CD4-positive, alpha-beta T cell (primary cell): ENCODE measurements at regions not wholly inside any gene's neighbourhood (a gene's known extent, or its start where the extent isn't known, plus 50 kb on each side); places are given as distances from the start of the nearest gene placed in this dataset.

Source experiments
- ATAC-seq: fragments of 200-7000 bp; cut with Tn5 transposase; one replicate; pipeline ENCODE4 v1.10.0; 2022; ENCODE audit warnings: mild to moderate bottlenecking; ENCODE audit not compliant: poor library complexity
- CTCF ChIA-PET: fragments of 350-600 bp; sonication (Branson Sonifier 250); formaldehyde crosslinking; loops from one replicate; lab custom pipeline; 2021; ENCODE audit warnings: antibody characterized with exemption, inconsistent platforms; lab: Charles Lee
- POLR2A ChIA-PET: fragments of 350-600 bp; sonication (Branson Sonifier 250); formaldehyde crosslinking; loops from one replicate; lab custom pipeline; 2021; ENCODE audit warnings: antibody characterized with exemption, inconsistent platforms; lab: Charles Lee
- DNase-seq, 14 experiments: peaks; one replicate each; pipeline ENCODE4 v3.0.0-alpha.2; 2013 to 2020; ENCODE audit warnings: mixed read lengths in 2 of 14
- H3K27ac ChIP-seq, 2 donors: one replicate each; pipeline versions ENCODE4 v1.5.1 to v1.7.0; 2013; ENCODE audit warnings: low read length in 2 of 2, low read depth in 1 of 2, mild to moderate bottlenecking in 1 of 2
- H3K27me3 ChIP-seq, 2 experiments: 1 replicate in 1 of 2; 2 replicates in 1 of 2; pipeline versions ENCODE4 v1.6.1 to v1.7.0; 2013; ENCODE audit warnings: low read length in 2 of 2, control low read depth in 1 of 2, mild to moderate bottlenecking in 1 of 2, moderate library complexity in 1 of 2; ENCODE audit not compliant: insufficient read depth in 2 of 2, control insufficient read depth in 1 of 2
- H3K36me3 ChIP-seq: one replicate; pipeline ENCODE4 v1.6.1; 2013; ENCODE audit warnings: low read length, control low read depth; ENCODE audit not compliant: insufficient read depth
- H3K4me1 ChIP-seq: one replicate; pipeline ENCODE4 v1.6.1; 2013; ENCODE audit warnings: low read length, control low read depth; ENCODE audit not compliant: insufficient read depth
- H3K4me3 ChIP-seq: one replicate; pipeline ENCODE4 v1.5.1; 2013; ENCODE audit warnings: mild to moderate bottlenecking, low read length, moderate library complexity
- H3K9me3 ChIP-seq, 2 experiments: 1 replicate in 1 of 2; 2 replicates in 1 of 2; pipeline versions ENCODE4 v1.6.1 to v1.7.0; 2013; ENCODE audit warnings: low read length in 2 of 2, mild to moderate bottlenecking in 2 of 2, control low read depth in 1 of 2, moderate library complexity in 1 of 2; ENCODE audit not compliant: control insufficient read depth in 1 of 2, insufficient read depth in 1 of 2
- H3K27ac Mint-ChIP-seq: one replicate; pipeline ENCODE4 v1.8.0; 2020; ENCODE audit warnings: mixed read lengths
- H3K27me3 Mint-ChIP-seq: one replicate; pipeline ENCODE4 v1.8.0; 2021; ENCODE audit warnings: mixed read lengths
- H3K36me3 Mint-ChIP-seq: one replicate; pipeline ENCODE4 v1.8.0; 2021; ENCODE audit warnings: low read depth, mixed read lengths
- H3K4me1 Mint-ChIP-seq: one replicate; pipeline ENCODE4 v1.8.0; 2021; ENCODE audit warnings: low read depth, mixed read lengths
- H3K4me3 Mint-ChIP-seq: one replicate; pipeline ENCODE4 v1.8.0; 2020; ENCODE audit warnings: mild to moderate bottlenecking, mixed read lengths
- H3K9me3 Mint-ChIP-seq: one replicate; pipeline ENCODE4 v1.8.0; 2020; ENCODE audit warnings: mixed read lengths
- CTCF ChIP-seq: fragments of 200-600 bp; IDR thresholded peaks from one replicate; pipeline ENCODE4 v1.8.0; 2022; ENCODE audit warnings: antibody characterized with exemption, mild to moderate bottlenecking
- intact Hi-C, 2 experiments: fragments of 100-400 bp; cut with DNase I in 1 of 2; cut with micrococcal nuclease in 1 of 2; formaldehyde crosslinking; loops; one replicate each; pipeline versions ENCODE4 v1.15.1 to v1.9.0; 2023 to 2025; cut with DNase I, micrococcal nuclease

- Histone ChIP-seq H3K27ac (no peak overlapping the region), H3K27me3 (no peaks in the 10 kb centered on the region), H3K9me3 (no peaks in the 10 kb centered on the region), H3K36me3 (peaks cover 20% of the 10 kb centered on the region), H3K4me1 (peaks cover 6% of the 10 kb centered on the region), H3K4me3 (no peak overlapping the region)
- H3K4me3 Mint-ChIP-seq: no peak overlapping the region
- peaks cover 25% of the 10 kb centered on the region for H3K36me3 Mint-ChIP-seq
- H3K27ac Mint-ChIP-seq: no peak overlapping the region
- H3K9me3 Mint-ChIP-seq: no peaks in the 10 kb centered on the region
- POLR2A ChIA-PET: no interaction called here
- ATAC-seq: no peak
- peaks cover 44% of the 10 kb centered on the region for H3K4me1 Mint-ChIP-seq
- TF ChIP-seq CTCF: no peak
- intact Hi-C loops: loop anchor here (5.0 to 10.0 kb wide), 2 partner anchors 43 to 51 kb away; partner anchors contain the start of gene ARHGAP35 (in 1 of the 2)
- no peak for DNase-seq
- H3K27me3 Mint-ChIP-seq: no peaks in the 10 kb centered on the region
- CTCF ChIA-PET: interaction anchor here (1.0 kb wide), 2 partner anchors 32 to 39 kb away, joined by 3 to 5 read pairs; no protein-coding TSS in a partner anchor
Observed at GRCh38 chr19:46915386-46915785, 54.6 kb downstream of the ARHGAP35 start.

GRCh38 chr19:46917002-46917401, 56.2 kb downstream of the ARHGAP35 start:
- ATAC-seq: no peak
- Mint-ChIP-seq H3K9me3 (no peaks in the 10 kb centered on the region), H3K36me3 (peaks cover 42% of the 10 kb centered on the region), H3K27ac (no peak overlapping the region), H3K4me3 (no peak overlapping the region), H3K27me3 (no peaks in the 10 kb centered on the region), H3K4me1 (peaks cover 37% of the 10 kb centered on the region)
- no peaks in the 10 kb centered on the region for H3K9me3 ChIP-seq
- no peak for DNase-seq
- no peaks in the 10 kb centered on the region for H3K27me3 ChIP-seq
- H3K27ac ChIP-seq: no peak overlapping the region
- ChIA-PET POLR2A (no interaction called here), CTCF (no interaction called here)
- intact Hi-C loops: loop anchor here (5.0 to 10.0 kb wide), 2 partner anchors 45 to 52 kb away; partner anchors contain the start of gene ARHGAP35 (in 1 of the 2)
- H3K4me1 ChIP-seq: peaks cover 6% of the 10 kb centered on the region
- no peak for TF ChIP-seq CTCF
- no peak overlapping the region for H3K4me3 ChIP-seq
- H3K36me3 ChIP-seq: peaks cover 35% of the 10 kb centered on the region

DNA sequence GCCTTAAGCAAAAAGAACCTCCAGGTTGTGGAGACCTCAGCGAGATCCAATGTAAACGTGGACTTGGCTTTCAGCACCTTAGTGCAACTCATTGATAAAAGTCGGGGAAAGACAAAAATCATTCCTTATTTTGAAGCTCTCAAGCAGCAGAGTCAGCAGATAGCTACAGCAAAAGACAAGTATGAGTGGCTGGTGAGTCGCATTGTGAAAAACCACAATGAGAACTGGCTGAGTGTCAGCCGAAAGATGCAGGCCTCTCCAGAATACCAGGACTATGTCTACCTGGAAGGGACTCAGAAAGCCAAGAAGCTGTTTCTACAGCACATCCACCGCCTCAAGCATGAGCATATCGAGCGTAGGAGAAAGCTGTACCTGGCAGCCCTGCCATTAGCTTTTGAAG, 58.5 kb downstream of the ARHGAP35 start:
- no peak overlapping the region for H3K27ac ChIP-seq
- POLR2A ChIA-PET: no interaction called here
- intact Hi-C loops: loop anchor here (5.0 to 10.0 kb wide), 2 partner anchors 47 to 55 kb away; partner anchors contain the start of gene ARHGAP35 (in 1 of the 2)

More for the DNA sequence above, 58.5 kb downstream of the ARHGAP35 start:
- H3K4me1 Mint-ChIP-seq: peaks cover 36% of the 10 kb centered on the region
- H3K4me3 Mint-ChIP-seq: no peak overlapping the region
- Histone ChIP-seq H3K4me1 (peaks cover 13% of the 10 kb centered on the region), H3K36me3 (peaks cover 44% of the 10 kb centered on the region), H3K27me3 (no peaks in the 10 kb centered on the region), H3K4me3 (no peak overlapping the region), H3K9me3 (no peaks in the 10 kb centered on the region)
- no peaks in the 10 kb centered on the region for H3K27me3 Mint-ChIP-seq
- CTCF ChIA-PET: no interaction called here
- no peak for TF ChIP-seq CTCF
- no peak overlapping the region for H3K27ac Mint-ChIP-seq
- no peak for ATAC-seq
- DNase-seq: no peak
- H3K36me3 Mint-ChIP-seq: peaks cover 51% of the 10 kb centered on the region
- no peaks in the 10 kb centered on the region for H3K9me3 Mint-ChIP-seq
